Astrocyte of the cerebellum (primary cell): ENCODE measurements at regions not wholly inside any gene's neighbourhood (a gene's known extent, or its start where the extent isn't known, plus 50 kb on each side); places are given as distances from the start of the nearest gene placed in this dataset.

Experiments used
- DNase-seq: peaks from one replicate; pipeline ENCODE4 v3.0.0-alpha.2; 2011; ENCODE audit warnings: low read depth
- H3K4me3 ChIP-seq: 2 replicates; pipeline ENCODE4 v1.5.1; 2011; ENCODE audit warnings: mild to moderate bottlenecking, low read depth, low read length, moderate library complexity
- CTCF ChIP-seq: IDR thresholded peaks from 2 replicates; pipeline ENCODE4 v1.5.1; 2012; ENCODE audit warnings: low read length, low read depth, moderate library complexity, mild to moderate bottlenecking; ENCODE audit errors: missing control alignments
- in situ Hi-C: cut with HindIII; loops from 2 replicates; pipeline ENCODE4 v1.10.0; 2017; ENCODE audit warnings: low sequenced_read_pairs

- TF ChIP-seq CTCF: no peak
- in situ Hi-C loops: no loop called here
- DNase-seq: no peak
- no peak overlapping the region for H3K4me3 ChIP-seq
Measured at GRCh38 chr13:91193358-91193757, 154.1 kb upstream of the MIR17HG start.

GRCh38 chr13:91195789-91196188, 151.7 kb upstream of the MIR17HG start:
- TF ChIP-seq CTCF: no peak
- in situ Hi-C loops: no loop called here
- no peak for DNase-seq
- H3K4me3 ChIP-seq: no peak overlapping the region

GRCh38 chr13:91196958-91197357, 150.5 kb upstream of the MIR17HG start:
- H3K4me3 ChIP-seq: no peak overlapping the region
- in situ Hi-C loops: no loop called here
- no peak for DNase-seq
- TF ChIP-seq CTCF: no peak

GRCh38 chr13:91199866-91200265, 147.6 kb upstream of the MIR17HG start:
- no peak for TF ChIP-seq CTCF
- in situ Hi-C loops: no loop called here
- H3K4me3 ChIP-seq: no peak overlapping the region
- no peak for DNase-seq

- H3K4me3 ChIP-seq: no peak overlapping the region
- no peak for TF ChIP-seq CTCF
- in situ Hi-C loops: no loop called here
- DNase-seq: no peak
Measured at GRCh38 chr13:91200486-91200885, 147.0 kb upstream of the MIR17HG start.

- no peak for DNase-seq
- TF ChIP-seq CTCF: no peak
- H3K4me3 ChIP-seq: no peak overlapping the region
- in situ Hi-C loops: no loop called here
Measured at GRCh38 chr13:91203430-91203829, 144.1 kb upstream of the MIR17HG start.

GRCh38 chr13:91207261-91207660, 140.2 kb upstream of the MIR17HG start:
- H3K4me3 ChIP-seq: no peak overlapping the region
- DNase-seq: no peak
- in situ Hi-C loops: no loop called here
- TF ChIP-seq CTCF: no peak
